WTC11 (cell line): ENCODE measurements at regions not wholly inside any gene's neighbourhood (a gene's known extent, or its start where the extent isn't known, plus 50 kb on each side); places are given as distances from the start of the nearest gene placed in this dataset.

Source experiments
- TF ChIP-seq, protein P1 (sequence below): fragments of 200-600 bp; IDR thresholded peaks from 2 replicates; pipeline ENCODE4 v1.8.0; 2022; ENCODE audit warnings: antibody characterized with exemption
- TF ChIP-seq, protein P2 (sequence below): sonication (generic); formaldehyde crosslinking; conservative IDR thresholded peaks from 2 replicates; pipeline ENCODE4 v1.8.1; 2022; ENCODE audit warnings: mild to moderate bottlenecking, missing genetic modification reagents
- TF ChIP-seq, protein P3 (sequence below): sonication (generic); formaldehyde crosslinking; IDR thresholded peaks from 2 replicates; pipeline ENCODE4 v1.8.1; 2023; ENCODE audit warnings: mild to moderate bottlenecking, missing genetic modification reagents

DNA sequence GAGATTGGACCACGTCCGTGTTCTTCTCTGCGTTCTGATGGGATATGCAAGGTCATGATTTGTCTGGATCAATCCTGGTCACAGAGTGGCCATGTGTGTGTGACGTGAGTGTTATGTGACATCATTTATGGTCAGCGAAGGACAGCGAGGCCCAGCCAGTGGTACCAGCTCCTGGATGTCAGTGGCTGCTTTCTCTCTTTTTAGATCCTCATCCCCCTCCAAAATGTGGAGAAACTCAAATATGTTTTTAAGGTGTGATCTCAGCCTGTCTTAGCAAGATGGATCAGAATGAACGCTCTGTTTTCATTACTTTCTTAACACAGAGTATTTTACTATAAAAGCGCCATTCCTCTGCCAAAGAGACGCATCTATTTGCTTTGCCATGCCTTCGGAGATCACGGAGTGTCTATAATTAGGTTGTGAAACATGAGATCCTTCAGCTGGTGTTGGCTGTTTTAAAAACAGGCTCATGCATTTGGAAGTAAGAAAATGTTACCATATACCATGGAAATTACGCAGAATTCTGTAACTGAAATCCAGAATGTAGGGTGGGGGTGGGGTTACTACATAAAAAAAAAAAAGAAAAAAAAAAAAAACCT is 245.5 kb upstream of the TCERG1L start:
- TF ChIP-seq, protein P1, sequence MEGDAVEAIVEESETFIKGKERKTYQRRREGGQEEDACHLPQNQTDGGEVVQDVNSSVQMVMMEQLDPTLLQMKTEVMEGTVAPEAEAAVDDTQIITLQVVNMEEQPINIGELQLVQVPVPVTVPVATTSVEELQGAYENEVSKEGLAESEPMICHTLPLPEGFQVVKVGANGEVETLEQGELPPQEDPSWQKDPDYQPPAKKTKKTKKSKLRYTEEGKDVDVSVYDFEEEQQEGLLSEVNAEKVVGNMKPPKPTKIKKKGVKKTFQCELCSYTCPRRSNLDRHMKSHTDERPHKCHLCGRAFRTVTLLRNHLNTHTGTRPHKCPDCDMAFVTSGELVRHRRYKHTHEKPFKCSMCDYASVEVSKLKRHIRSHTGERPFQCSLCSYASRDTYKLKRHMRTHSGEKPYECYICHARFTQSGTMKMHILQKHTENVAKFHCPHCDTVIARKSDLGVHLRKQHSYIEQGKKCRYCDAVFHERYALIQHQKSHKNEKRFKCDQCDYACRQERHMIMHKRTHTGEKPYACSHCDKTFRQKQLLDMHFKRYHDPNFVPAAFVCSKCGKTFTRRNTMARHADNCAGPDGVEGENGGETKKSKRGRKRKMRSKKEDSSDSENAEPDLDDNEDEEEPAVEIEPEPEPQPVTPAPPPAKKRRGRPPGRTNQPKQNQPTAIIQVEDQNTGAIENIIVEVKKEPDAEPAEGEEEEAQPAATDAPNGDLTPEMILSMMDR: no peak
- TF ChIP-seq, protein P2, sequence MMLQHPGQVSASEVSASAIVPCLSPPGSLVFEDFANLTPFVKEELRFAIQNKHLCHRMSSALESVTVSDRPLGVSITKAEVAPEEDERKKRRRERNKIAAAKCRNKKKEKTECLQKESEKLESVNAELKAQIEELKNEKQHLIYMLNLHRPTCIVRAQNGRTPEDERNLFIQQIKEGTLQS (CRISPR knock-in tag): no peak
- TF ChIP-seq, protein P3, sequence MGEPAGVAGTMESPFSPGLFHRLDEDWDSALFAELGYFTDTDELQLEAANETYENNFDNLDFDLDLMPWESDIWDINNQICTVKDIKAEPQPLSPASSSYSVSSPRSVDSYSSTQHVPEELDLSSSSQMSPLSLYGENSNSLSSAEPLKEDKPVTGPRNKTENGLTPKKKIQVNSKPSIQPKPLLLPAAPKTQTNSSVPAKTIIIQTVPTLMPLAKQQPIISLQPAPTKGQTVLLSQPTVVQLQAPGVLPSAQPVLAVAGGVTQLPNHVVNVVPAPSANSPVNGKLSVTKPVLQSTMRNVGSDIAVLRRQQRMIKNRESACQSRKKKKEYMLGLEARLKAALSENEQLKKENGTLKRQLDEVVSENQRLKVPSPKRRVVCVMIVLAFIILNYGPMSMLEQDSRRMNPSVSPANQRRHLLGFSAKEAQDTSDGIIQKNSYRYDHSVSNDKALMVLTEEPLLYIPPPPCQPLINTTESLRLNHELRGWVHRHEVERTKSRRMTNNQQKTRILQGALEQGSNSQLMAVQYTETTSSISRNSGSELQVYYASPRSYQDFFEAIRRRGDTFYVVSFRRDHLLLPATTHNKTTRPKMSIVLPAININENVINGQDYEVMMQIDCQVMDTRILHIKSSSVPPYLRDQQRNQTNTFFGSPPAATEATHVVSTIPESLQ: no peak
